Endothelial cell of umbilical vein (primary cell): ENCODE measurements at regions not wholly inside any gene's neighbourhood (a gene's known extent, or its start where the extent isn't known, plus 50 kb on each side); places are given as distances from the start of the nearest gene placed in this dataset.

Experiments
- CTCF ChIP-seq, 2 donors: IDR thresholded peaks; 1 replicate in 1 of 2; 2 replicates in 1 of 2; pipeline ENCODE4 v1.5.1; 2011; ENCODE audit warnings: low read length in 2 of 2, mild to moderate bottlenecking in 2 of 2, moderate library complexity in 2 of 2, control low read depth in 1 of 2, inconsistent platforms in 1 of 2, low read depth in 1 of 2; ENCODE audit not compliant: insufficient read depth in 1 of 2; ENCODE audit errors: extremely low read depth in 1 of 2
- EZH2 ChIP-seq: IDR thresholded peaks from 2 replicates; pipeline ENCODE4 v1.6.1; 2012; ENCODE audit warnings: borderline replicate concordance, low read depth, mild to moderate bottlenecking, moderate library complexity, low read length, inconsistent platforms; ENCODE audit not compliant: severe bottlenecking
- FOS ChIP-seq: IDR thresholded peaks from 2 replicates; pipeline ENCODE4 v1.6.1; 2011; ENCODE audit warnings: mild to moderate bottlenecking, low read length, moderate library complexity, borderline replicate concordance; ENCODE audit not compliant: insufficient read depth
- GATA2 ChIP-seq: IDR thresholded peaks from 2 replicates; pipeline ENCODE4 v1.7.0; 2011; ENCODE audit warnings: low read depth, mild to moderate bottlenecking, moderate library complexity, mixed read lengths, low read length; ENCODE audit not compliant: insufficient read length, insufficient read depth
- MAX ChIP-seq: IDR thresholded peaks from 2 replicates; pipeline ENCODE4 v1.6.1; 2011; ENCODE audit not compliant: insufficient read depth, insufficient read length
- MYC ChIP-seq: IDR thresholded peaks from one replicate; pipeline ENCODE4 v1.6.1; 2011; ENCODE audit warnings: mild to moderate bottlenecking, low read depth, low read length
- POLR2A ChIP-seq: IDR thresholded peaks from 2 replicates; pipeline ENCODE4 v1.6.1; 2012; ENCODE audit warnings: low read depth, mild to moderate bottlenecking, control low read depth, low read length
- POLR2AphosphoS5 ChIP-seq: IDR thresholded peaks from 2 replicates; pipeline ENCODE4 v1.6.1; 2012; ENCODE audit warnings: low read depth, mild to moderate bottlenecking, control low read depth, low read length, moderate library complexity; ENCODE audit not compliant: insufficient read depth

- TF ChIP-seq EZH2 (no peak), POLR2A (no peak), CTCF (IDR thresholded peaks at IDR 0.05; ENCODE audit: extremely low read depth in 1 of 2, insufficient read depth in 1 of 2, low read depth in 1 of 2, low read length in 2 of 2) (no peak), MAX (no peak), POLR2AphosphoS5 (no peak), MYC (no peak), GATA2 (no peak), FOS (no peak)
These were observed 171.7 kb downstream of the C16orf95 start for GRCh38 chr16:87145181-87146176.
